ENCODE measurements at regions not wholly inside any gene's neighbourhood (a gene's known extent, or its start where the extent isn't known, plus 50 kb on each side); places are given as distances from the start of the nearest gene placed in this dataset.

DNA sequence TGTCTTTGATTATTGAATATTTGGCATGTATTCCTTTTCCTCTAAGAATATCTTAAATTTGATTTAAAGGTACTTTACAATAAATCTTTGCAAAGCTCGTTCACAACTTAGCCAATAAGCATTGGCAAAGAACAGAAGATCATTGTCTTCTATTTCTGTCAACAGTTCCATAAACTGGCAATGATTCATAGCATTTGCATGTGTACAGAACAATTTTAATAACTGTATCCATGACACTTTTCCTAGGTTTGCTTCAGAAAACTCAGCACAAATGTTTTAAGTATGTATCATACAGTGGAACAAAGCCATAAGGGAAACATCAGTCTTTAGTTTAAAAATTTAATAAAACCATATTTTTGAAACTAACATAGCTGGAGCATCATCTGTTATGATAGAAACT lies 462.7 kb upstream of the RPS6KA3 start:
- H3K36me3 ChIP-seq (ENCODE audit: control insufficient read depth in 2 of 2, extremely low read depth in 1 of 2, insufficient read depth in 1 of 2, low read length in 1 of 2), result no peaks in the 10 kb centered on the region
- no peaks in the 10 kb centered on the region for H3K27me3 ChIP-seq (replicated peaks in 1 of 2; ENCODE audit: control insufficient read depth in 2 of 2, extremely low read depth in 1 of 2, insufficient read depth in 2 of 2, low read length in 1 of 2)
- no peak overlapping the region for H3K27ac ChIP-seq (ENCODE audit: low read length)
- Mint-ChIP-seq H3K4me1 (no peaks in the 10 kb centered on the region), H3K27ac (no peak overlapping the region), H3K4me3 (no peak overlapping the region), H3K36me3 (no peaks in the 10 kb centered on the region), H3K27me3 (peaks cover 2 to 10% of the 10 kb centered on the region in 2 donors), H3K9me3 (no peaks in the 10 kb centered on the region)
- DNase-seq (no peak), ATAC-seq (replicated peaks in 1 of 4) (no peak)
- WGBS (ENCODE audit: insufficient coverage), result no CpG with 5 or more reads among the region's 1 CpG
- H3K4me3 ChIP-seq (ENCODE audit: control insufficient read depth in 1 of 2, extremely low read depth in 1 of 2, low read length in 1 of 2), result no peak overlapping the region
- CTCF ChIA-PET, result no interaction called here
- POLR2A ChIA-PET, result interaction anchor here in 1 of 2 donors (0.7 kb wide), 1 partner anchor 1004 kb away, joined by 6 read pairs; no protein-coding TSS in a partner anchor
- H3K4me1 ChIP-seq (ENCODE audit: control insufficient read depth in 1 of 2, extremely low read depth in 1 of 2, insufficient read depth in 2 of 2, low read length in 2 of 2), result no peaks in the 10 kb centered on the region
- no peaks in the 10 kb centered on the region for H3K9me3 ChIP-seq

DNA sequence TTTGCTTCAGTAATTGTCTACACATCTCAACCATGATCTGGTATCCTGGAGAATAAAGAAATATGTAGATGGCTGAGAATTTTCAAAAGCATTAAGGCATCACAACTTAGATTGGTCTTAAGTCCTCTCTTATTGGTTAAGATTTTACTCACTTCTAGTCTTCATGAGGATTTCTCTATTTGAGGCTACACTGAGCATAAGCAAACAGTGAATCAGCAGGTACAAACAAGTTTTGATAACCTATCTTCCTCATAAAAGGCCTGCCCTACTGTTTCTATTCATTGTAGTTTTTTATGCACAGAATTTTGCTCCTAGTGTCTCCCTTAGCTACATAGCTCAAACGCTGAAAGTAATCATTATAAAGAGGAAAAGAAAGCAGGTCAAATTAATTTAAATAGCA lies 460.7 kb upstream of the RPS6KA3 start:
- H3K9me3 ChIP-seq, result no peaks in the 10 kb centered on the region
- H3K27me3 ChIP-seq (replicated peaks in 1 of 2; ENCODE audit: control insufficient read depth in 2 of 2, extremely low read depth in 1 of 2, insufficient read depth in 2 of 2, low read length in 1 of 2), result no peaks in the 10 kb centered on the region
- H3K27ac ChIP-seq (ENCODE audit: low read length), result no peak overlapping the region
- H3K4me1 Mint-ChIP-seq, result no peaks in the 10 kb centered on the region
- no peaks in the 10 kb centered on the region for H3K4me1 ChIP-seq (ENCODE audit: control insufficient read depth in 1 of 2, extremely low read depth in 1 of 2, insufficient read depth in 2 of 2, low read length in 2 of 2)
- ATAC-seq (replicated peaks in 1 of 4) (no peak), DNase-seq (no peak)
- CTCF ChIA-PET, result no interaction called here
- no peak overlapping the region for H3K4me3 Mint-ChIP-seq
- no peak overlapping the region for H3K4me3 ChIP-seq (ENCODE audit: control insufficient read depth in 1 of 2, extremely low read depth in 1 of 2, low read length in 1 of 2)
- H3K27ac Mint-ChIP-seq, result no peak overlapping the region
- H3K9me3 Mint-ChIP-seq, result no peaks in the 10 kb centered on the region
- H3K36me3 Mint-ChIP-seq, result no peaks in the 10 kb centered on the region
- no CpG with 5 or more reads among the region's 1 CpG for WGBS (ENCODE audit: insufficient coverage)
- POLR2A ChIA-PET, result no interaction called here
- H3K36me3 ChIP-seq (ENCODE audit: control insufficient read depth in 2 of 2, extremely low read depth in 1 of 2, insufficient read depth in 1 of 2, low read length in 1 of 2), result no peaks in the 10 kb centered on the region
- peaks cover 0 to 3% of the 10 kb centered on the region in 2 donors for H3K27me3 Mint-ChIP-seq

DNA sequence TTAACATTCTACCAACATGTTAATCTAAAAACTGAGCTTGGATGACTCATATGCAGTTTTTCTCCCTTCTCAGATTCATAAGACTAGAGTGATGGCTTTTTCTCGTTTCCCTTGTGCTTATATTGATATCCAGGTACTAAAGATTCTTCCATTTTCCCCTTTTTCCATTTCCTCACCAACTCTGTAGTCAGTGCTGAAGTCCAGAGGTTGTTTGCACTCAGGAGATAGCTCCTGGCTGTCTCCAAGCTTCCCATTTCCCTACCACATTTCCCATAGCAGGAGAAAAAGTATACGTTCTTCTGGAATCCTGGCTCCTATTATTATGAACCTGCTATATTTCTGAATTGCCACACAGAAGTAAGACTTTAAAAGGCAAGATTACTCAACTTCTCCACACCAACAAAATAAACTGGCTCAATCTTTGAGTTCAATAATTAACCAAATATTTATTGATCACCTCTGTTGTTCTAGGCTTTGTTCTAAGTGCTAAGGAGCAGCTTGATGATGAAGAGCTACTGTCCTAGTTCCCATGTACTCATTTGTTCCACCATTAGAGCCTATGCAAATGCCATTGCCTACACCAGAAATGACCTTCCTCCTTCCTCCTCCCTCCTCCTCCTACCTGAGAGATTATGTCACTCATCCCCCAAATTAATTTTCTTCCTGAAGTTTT lies 454.4 kb upstream of the RPS6KA3 start:
- no peak for DNase-seq
- ChIA-PET CTCF (no interaction called here), POLR2A (no interaction called here)

DNA sequence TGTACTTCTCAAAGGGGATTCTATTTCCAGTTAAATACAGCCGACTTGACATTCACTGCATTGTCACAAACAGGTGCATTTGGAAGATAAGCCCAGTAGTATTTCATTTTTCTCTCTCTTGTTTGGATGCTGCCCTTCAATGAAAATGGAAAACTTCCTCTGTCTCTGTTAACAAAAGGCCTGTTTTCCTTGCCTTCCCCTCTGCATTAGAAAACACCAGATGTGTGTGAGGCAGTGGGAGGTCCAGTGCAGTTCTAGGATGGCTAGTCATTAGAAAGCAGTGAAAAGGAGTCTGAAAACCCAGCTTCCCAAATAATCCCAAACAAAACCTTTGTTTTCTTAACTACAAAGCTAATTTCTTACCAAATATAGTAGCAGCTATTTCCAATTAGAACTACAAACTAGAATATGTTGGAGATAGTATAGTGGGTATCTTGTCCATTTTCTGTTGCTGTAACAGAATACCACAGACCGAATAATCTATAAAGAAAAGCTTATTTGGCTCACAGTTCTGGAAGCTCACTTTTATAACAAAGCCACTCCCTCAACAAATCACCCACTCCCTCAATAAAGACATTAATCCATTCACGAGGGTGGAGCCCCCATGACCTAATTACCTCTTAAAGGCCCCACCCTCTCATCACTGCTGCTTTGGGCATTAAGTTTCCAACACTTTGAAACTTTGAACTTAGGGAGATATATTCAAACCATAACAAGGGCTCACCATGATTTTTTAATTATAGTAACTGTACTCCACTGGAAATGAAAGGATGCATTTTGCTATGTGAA lies 452.1 kb upstream of the RPS6KA3 start:
- peaks cover 0 to 8% (median 2%) of the 10 kb centered on the region in 3 donors for H3K9me3 Mint-ChIP-seq
- WGBS (ENCODE audit: insufficient coverage), result no CpG with 5 or more reads among the region's 3 CpGs
- no peak overlapping the region for H3K4me3 ChIP-seq (ENCODE audit: control insufficient read depth in 1 of 2, extremely low read depth in 1 of 2, low read length in 1 of 2)
- no peaks in the 10 kb centered on the region for H3K36me3 ChIP-seq (ENCODE audit: control insufficient read depth in 2 of 2, extremely low read depth in 1 of 2, insufficient read depth in 1 of 2, low read length in 1 of 2)
- ATAC-seq (replicated peaks in 1 of 4), result no peak
- no peaks in the 10 kb centered on the region for H3K4me1 ChIP-seq (ENCODE audit: control insufficient read depth in 1 of 2, extremely low read depth in 1 of 2, insufficient read depth in 2 of 2, low read length in 2 of 2)
- no peak overlapping the region for H3K27ac Mint-ChIP-seq
- no peaks in the 10 kb centered on the region for H3K27me3 ChIP-seq (replicated peaks in 1 of 2; ENCODE audit: control insufficient read depth in 2 of 2, extremely low read depth in 1 of 2, insufficient read depth in 2 of 2, low read length in 1 of 2)
- no peak overlapping the region for H3K27ac ChIP-seq (ENCODE audit: low read length)
- H3K4me3 Mint-ChIP-seq, result no peak overlapping the region
- DNase-seq, result no peak
- H3K4me1 Mint-ChIP-seq, result peaks cover 0 to 5% (median 0%) of the 10 kb centered on the region in 3 donors
- H3K9me3 ChIP-seq, result no peaks in the 10 kb centered on the region
- H3K27me3 Mint-ChIP-seq, result peaks cover 0 to 20% of the 10 kb centered on the region in 2 donors
- H3K36me3 Mint-ChIP-seq, result no peaks in the 10 kb centered on the region
- ChIA-PET POLR2A (no interaction called here), CTCF (no interaction called here)

More for the DNA sequence above, 454.4 kb upstream of the RPS6KA3 start:
- Histone ChIP-seq H3K27ac (ENCODE audit: low read length) (no peak overlapping the region), H3K36me3 (ENCODE audit: control insufficient read depth in 2 of 2, extremely low read depth in 1 of 2, insufficient read depth in 1 of 2, low read length in 1 of 2) (no peaks in the 10 kb centered on the region), H3K27me3 (replicated peaks in 1 of 2; ENCODE audit: control insufficient read depth in 2 of 2, extremely low read depth in 1 of 2, insufficient read depth in 2 of 2, low read length in 1 of 2) (no peaks in the 10 kb centered on the region), H3K4me3 (ENCODE audit: control insufficient read depth in 1 of 2, extremely low read depth in 1 of 2, low read length in 1 of 2) (no peak overlapping the region), H3K9me3 (no peaks in the 10 kb centered on the region), H3K4me1 (ENCODE audit: control insufficient read depth in 1 of 2, extremely low read depth in 1 of 2, insufficient read depth in 2 of 2, low read length in 2 of 2) (no peaks in the 10 kb centered on the region)
- no peak overlapping the region for H3K4me3 Mint-ChIP-seq
- H3K27ac Mint-ChIP-seq, result no peak overlapping the region
- H3K4me1 Mint-ChIP-seq, result peaks cover 0 to 5% (median 0%) of the 10 kb centered on the region in 3 donors
- ATAC-seq (replicated peaks in 1 of 4), result no peak
- H3K36me3 Mint-ChIP-seq, result no peaks in the 10 kb centered on the region
- peaks cover 0 to 17% of the 10 kb centered on the region in 2 donors for H3K27me3 Mint-ChIP-seq
- peaks cover 0 to 8% (median 2%) of the 10 kb centered on the region in 3 donors for H3K9me3 Mint-ChIP-seq
- WGBS (ENCODE audit: insufficient coverage), result no CpG with 5 or more reads among the region's 2 CpGs

DNA sequence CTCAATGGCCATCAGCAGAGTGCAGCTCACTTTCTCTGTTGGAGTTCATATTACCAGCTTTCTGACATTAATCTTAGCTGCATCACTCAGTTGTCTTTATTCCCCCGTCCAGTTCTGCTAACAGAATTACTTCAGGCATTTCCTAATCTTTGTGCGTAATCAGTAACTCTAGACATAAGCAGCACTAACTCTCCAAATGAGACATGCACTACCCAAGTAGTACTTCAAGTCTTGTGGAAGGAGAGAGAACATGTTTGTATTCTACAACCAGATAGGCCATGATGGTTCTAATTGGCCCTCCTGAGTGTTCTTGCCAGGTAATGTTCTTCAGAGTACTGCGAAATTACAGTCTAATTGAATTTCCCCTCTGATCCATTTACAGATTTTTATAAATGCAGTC lies 448.5 kb upstream of the RPS6KA3 start:
- no peaks in the 10 kb centered on the region for H3K4me1 Mint-ChIP-seq
- DNase-seq, result no peak
- H3K9me3 Mint-ChIP-seq, result peaks cover 0 to 2% (median 0%) of the 10 kb centered on the region in 3 donors
- ChIA-PET CTCF (no interaction called here), POLR2A (no interaction called here)
- H3K4me1 ChIP-seq (ENCODE audit: control insufficient read depth in 1 of 2, extremely low read depth in 1 of 2, insufficient read depth in 2 of 2, low read length in 2 of 2), result no peaks in the 10 kb centered on the region
- H3K27ac ChIP-seq (ENCODE audit: low read length), result no peak overlapping the region
- H3K4me3 Mint-ChIP-seq, result no peak overlapping the region
- H3K36me3 Mint-ChIP-seq, result no peaks in the 10 kb centered on the region
- no peaks in the 10 kb centered on the region for H3K27me3 ChIP-seq (replicated peaks in 1 of 2; ENCODE audit: control insufficient read depth in 2 of 2, extremely low read depth in 1 of 2, insufficient read depth in 2 of 2, low read length in 1 of 2)
- no peak for ATAC-seq (replicated peaks in 1 of 4)
- H3K4me3 ChIP-seq (ENCODE audit: control insufficient read depth in 1 of 2, extremely low read depth in 1 of 2, low read length in 1 of 2), result no peak overlapping the region
- no peak overlapping the region for H3K27ac Mint-ChIP-seq
- H3K36me3 ChIP-seq (ENCODE audit: control insufficient read depth in 2 of 2, extremely low read depth in 1 of 2, insufficient read depth in 1 of 2, low read length in 1 of 2), result no peaks in the 10 kb centered on the region
- peaks cover 1 to 23% of the 10 kb centered on the region in 2 donors for H3K27me3 Mint-ChIP-seq
- no peaks in the 10 kb centered on the region for H3K9me3 ChIP-seq
- no CpG with 5 or more reads among the region's 3 CpGs for WGBS (ENCODE audit: insufficient coverage)

DNA sequence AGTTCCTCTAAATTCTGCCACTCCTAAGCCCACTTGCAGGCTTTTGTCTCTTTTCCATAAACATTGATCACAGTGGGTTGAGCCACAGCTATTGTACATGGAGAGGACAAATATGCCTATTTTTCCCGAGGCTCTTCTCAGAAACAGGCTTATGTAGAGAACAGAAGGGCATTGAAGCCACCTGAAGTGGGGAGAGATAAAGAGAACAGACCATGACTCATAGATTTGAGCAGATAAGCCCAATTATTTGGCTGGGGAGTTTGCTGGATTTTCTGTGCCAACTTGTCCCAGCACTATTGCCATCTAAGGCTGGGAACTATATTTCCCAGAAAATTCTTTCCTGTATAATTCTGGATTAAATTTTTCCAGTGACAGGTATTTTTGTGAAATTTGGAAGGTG lies 446.1 kb upstream of the RPS6KA3 start:
- DNase-seq (no peak), ATAC-seq (replicated peaks in 1 of 4) (no peak)
- no CpG with 5 or more reads among the region's 1 CpG for WGBS (ENCODE audit: insufficient coverage)
- ChIA-PET POLR2A (no interaction called here), CTCF (no interaction called here)
- Histone ChIP-seq H3K4me3 (ENCODE audit: control insufficient read depth in 1 of 2, extremely low read depth in 1 of 2, low read length in 1 of 2) (no peak overlapping the region), H3K27ac (ENCODE audit: low read length) (no peak overlapping the region), H3K27me3 (replicated peaks in 1 of 2; ENCODE audit: control insufficient read depth in 2 of 2, extremely low read depth in 1 of 2, insufficient read depth in 2 of 2, low read length in 1 of 2) (no peaks in the 10 kb centered on the region), H3K4me1 (ENCODE audit: control insufficient read depth in 1 of 2, extremely low read depth in 1 of 2, insufficient read depth in 2 of 2, low read length in 2 of 2) (no peaks in the 10 kb centered on the region), H3K9me3 (no peaks in the 10 kb centered on the region), H3K36me3 (ENCODE audit: control insufficient read depth in 2 of 2, extremely low read depth in 1 of 2, insufficient read depth in 1 of 2, low read length in 1 of 2) (no peaks in the 10 kb centered on the region)
- peaks cover 1 to 4% (median 2%) of the 10 kb centered on the region in 3 donors for H3K9me3 Mint-ChIP-seq
- H3K27me3 Mint-ChIP-seq, result peaks cover 1 to 24% of the 10 kb centered on the region in 2 donors
- H3K4me3 Mint-ChIP-seq, result no peak overlapping the region
- no peaks in the 10 kb centered on the region for H3K36me3 Mint-ChIP-seq
- no peaks in the 10 kb centered on the region for H3K4me1 Mint-ChIP-seq
- no peak overlapping the region for H3K27ac Mint-ChIP-seq

Data from T-cell (primary cell).